PC-9 (cell line): ENCODE measurements at regions not wholly inside any gene's neighbourhood (a gene's known extent, or its start where the extent isn't known, plus 50 kb on each side); places are given as distances from the start of the nearest gene placed in this dataset.

Experiments used
- EZH2 ChIP-seq: fragments of 200-600 bp; sonication (generic); IDR thresholded peaks from 2 replicates; pipeline ENCODE4 v1.8.0; 2017; ENCODE audit warnings: antibody characterized with exemption, low read depth
- TF ChIP-seq, protein P1 (sequence below): fragments of 200-600 bp; sonication (generic); conservative IDR thresholded peaks from 2 replicates; pipeline ENCODE4 v1.6.1; 2017; ENCODE audit warnings: mixed run types, antibody characterized with exemption, mild to moderate bottlenecking, moderate library complexity

DNA sequence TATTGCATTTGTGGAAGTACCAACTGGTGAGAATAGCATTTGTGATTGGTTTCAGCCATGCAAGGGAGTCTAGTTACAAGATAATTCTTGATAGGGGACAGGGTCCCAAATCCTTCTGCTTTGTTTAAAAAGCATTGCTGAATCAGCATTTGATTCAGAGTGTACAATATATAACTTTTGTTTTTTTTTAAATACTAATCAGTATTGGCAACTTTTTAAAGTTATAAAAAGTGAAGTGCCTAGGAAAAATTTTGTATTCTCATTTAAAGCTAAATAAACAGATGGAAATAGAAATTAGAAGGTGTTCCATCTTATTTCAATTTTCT, 75.4 kb upstream of the SLC25A26 start:
- no peak for TF ChIP-seq EZH2
- TF ChIP-seq, protein P1, sequence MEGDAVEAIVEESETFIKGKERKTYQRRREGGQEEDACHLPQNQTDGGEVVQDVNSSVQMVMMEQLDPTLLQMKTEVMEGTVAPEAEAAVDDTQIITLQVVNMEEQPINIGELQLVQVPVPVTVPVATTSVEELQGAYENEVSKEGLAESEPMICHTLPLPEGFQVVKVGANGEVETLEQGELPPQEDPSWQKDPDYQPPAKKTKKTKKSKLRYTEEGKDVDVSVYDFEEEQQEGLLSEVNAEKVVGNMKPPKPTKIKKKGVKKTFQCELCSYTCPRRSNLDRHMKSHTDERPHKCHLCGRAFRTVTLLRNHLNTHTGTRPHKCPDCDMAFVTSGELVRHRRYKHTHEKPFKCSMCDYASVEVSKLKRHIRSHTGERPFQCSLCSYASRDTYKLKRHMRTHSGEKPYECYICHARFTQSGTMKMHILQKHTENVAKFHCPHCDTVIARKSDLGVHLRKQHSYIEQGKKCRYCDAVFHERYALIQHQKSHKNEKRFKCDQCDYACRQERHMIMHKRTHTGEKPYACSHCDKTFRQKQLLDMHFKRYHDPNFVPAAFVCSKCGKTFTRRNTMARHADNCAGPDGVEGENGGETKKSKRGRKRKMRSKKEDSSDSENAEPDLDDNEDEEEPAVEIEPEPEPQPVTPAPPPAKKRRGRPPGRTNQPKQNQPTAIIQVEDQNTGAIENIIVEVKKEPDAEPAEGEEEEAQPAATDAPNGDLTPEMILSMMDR, result no peak
